HG02970 (cell line): ENCODE measurements at regions not wholly inside any gene's neighbourhood (a gene's known extent, or its start where the extent isn't known, plus 50 kb on each side); places are given as distances from the start of the nearest gene placed in this dataset.
"Not testable (repeated sequence)": the region's sequence is repeated elsewhere in the genome, so short reads cannot be mapped to it uniquely, and the experiment has no call there.

ENCODE experiments used
- ATAC-seq: cut with Tn5 transposase; IDR thresholded peaks from one replicate; pipeline ENCODE4 v1.9.1; 2021; ENCODE audit warnings: mild to moderate bottlenecking, moderate library complexity, moderate number of reproducible peaks; ENCODE audit not compliant: unreplicated experiment, low FRiP score

DNA sequence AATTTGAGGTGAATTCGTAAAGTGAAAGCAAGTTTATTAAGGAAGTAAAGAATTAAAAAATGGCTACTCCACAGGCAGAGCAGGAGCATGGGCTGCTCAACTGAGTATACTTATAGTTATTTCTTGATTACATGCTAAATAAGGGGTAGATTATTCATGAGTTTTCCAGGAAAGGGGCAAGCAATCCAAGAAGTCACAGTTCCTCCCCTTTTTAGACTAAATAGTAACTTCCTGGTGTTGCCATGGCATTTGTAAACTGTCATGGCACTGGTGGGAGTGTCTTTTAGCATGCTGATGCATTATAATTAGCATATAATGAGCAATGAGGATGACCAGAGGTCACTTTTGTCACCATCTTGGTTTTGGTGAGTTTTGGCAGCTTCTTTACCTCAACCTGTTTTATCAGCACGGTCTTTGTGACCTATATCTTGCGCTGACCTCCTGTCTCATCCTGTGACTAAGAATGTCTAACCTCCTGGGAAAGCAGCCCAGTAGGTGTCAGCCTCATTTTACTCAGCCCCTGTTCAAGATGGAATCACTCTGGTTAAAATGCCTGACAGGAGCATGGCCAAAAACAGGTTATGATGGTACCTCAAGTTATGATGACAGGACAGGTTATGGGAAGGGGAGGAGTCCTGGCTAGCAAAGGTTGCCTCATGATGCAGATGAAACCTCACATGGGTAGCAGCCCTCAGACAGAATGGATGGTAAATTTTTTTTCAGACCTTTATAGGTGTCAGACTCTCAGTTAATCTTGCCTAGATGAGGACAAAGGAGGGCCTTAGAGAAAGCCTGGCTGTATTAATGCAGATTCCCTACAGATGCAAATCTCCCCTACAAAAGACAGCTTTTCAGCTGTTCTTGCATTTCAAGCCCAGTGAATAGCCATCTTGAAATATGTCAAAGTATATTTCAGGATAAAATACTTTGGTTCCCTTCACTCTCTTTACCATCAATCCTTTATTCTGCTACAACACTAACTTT is 49.7 kb downstream of the SIPA1L2 start:
- ATAC-seq, result no peak

DNA sequence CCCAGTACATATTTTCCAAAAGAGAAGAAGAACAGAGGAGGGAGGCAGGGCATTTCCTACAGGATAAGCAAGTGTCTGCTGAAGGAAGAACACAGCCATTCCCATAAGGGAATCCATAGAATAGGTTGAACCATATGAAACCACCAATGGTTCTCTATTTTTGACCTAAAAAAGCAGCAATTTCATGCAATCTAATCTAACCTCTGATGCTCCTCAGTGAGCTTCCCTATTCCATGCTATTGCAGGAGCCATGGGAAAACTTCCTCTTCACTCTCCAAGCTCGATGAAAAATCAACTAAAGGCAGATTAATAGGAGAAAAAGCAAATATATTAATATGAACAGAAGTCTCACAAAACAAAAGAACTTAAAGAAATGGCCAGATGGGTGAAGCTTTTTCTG is 50.5 kb downstream of the SIPA1L2 start:
- no peak for ATAC-seq

DNA sequence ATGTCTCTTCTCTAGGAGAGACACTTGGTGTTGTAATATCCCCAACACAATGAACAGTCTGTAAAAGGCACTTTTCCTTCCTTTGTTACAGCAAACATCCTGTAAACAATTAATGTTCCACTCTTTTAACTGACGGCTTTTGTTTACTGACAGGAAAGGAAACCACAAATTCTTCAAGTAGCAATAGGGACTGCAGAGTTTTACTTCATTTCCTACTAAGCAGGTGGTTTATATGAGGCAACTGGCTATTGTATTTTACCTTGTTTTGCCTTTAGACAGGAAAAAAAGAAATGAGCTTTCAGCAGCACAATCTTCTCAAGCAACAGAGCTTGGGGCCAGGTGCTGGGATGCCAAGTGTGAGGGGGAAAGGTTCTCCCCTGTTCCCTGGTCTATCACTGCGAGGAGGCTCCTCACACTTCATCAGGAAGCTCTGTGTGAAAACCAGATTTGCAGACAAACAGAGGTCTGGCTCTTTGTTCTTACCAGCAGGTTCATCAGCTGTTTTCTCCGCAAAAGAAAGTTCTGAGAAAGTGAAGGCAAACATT is 51.2 kb downstream of the SIPA1L2 start:
- no peak for ATAC-seq

- ATAC-seq, result no peak
Measured at GRCh38 chr1:232577772-232578171, 52.2 kb downstream of the SIPA1L2 start.

- ATAC-seq, result no peak
Measured at GRCh38 chr1:232576537-232576936, 53.4 kb downstream of the SIPA1L2 start.

GRCh38 chr1:232575763-232576040 is 54.2 kb downstream of the SIPA1L2 start:
- no peak for ATAC-seq

- ATAC-seq, result no peak
Measured at GRCh38 chr1:232574889-232575762, 54.8 kb downstream of the SIPA1L2 start.

GRCh38 chr1:232574077-232574476 is 55.9 kb downstream of the SIPA1L2 start:
- ATAC-seq, result no peak

GRCh38 chr1:232571523-232571922 is 58.4 kb downstream of the SIPA1L2 start:
- ATAC-seq, result no peak

DNA sequence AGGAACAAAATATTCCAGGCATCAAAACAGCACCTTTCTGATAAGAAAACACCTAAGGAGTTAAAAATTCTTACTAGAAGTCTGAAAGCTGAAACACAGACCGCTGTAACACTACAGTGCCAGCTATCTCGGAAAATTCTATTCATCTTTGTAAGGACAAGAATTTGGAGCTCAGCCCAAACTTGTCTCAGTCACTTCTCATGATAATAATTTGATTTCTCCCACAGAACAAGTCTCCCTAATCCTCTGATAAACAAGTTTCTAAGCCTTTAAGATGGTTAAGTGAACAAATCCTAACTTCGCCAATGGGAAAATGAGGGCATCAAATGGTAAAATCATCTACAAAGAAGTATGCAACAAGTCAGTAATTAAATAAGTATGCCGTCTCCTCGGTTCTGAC is 59.9 kb downstream of the SIPA1L2 start:
- no peak for ATAC-seq

DNA sequence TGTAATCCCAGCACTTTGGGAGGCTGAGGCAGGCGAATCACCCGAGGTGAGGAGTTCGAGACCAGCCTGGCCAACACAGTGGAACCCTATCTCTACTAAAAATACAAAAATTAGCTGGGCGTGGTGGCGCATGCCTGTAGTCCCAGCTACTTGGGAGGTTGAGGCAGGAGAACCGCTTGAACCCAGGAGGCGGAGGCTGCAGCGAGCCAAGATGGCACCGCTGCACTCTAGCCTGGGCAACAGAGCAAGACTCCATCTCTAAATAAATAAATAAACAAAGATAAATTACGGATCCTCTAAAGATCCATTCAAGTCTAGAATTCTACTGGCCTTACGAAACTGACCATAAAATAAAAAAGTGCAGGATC is 60.4 kb downstream of the SIPA1L2 start:
- ATAC-seq, result not testable (repeated sequence)

- ATAC-seq, result no peak
Measured at GRCh38 chr1:232568906-232569553, 60.9 kb downstream of the SIPA1L2 start.

- no peak for ATAC-seq
Measured at GRCh38 chr1:232568331-232568852, 61.5 kb downstream of the SIPA1L2 start.

- ATAC-seq, result no peak
Measured at GRCh38 chr1:232566093-232566492, 63.8 kb downstream of the SIPA1L2 start.

- no peak for ATAC-seq
Measured at GRCh38 chr1:232562855-232563510, 67.0 kb downstream of the SIPA1L2 start.

DNA sequence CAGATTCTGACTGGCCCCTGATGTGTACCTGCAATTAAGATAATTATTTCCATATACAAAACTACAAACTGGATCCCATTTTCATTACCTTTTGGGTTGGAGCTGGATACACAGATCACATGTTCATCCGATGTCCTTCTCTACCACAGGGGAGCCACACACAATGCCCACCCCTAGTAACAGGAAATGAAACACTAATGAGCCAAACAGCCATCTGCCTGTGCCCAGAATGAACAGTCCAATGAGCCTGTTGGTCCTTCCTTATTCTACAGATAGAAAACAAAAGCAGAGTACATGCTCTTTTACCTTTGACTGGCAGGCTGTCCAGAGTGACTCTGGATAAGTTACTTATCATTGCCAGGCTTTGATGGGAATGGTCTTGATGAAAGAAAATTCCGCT is 68.6 kb downstream of the SIPA1L2 start:
- ATAC-seq, result no peak

DNA sequence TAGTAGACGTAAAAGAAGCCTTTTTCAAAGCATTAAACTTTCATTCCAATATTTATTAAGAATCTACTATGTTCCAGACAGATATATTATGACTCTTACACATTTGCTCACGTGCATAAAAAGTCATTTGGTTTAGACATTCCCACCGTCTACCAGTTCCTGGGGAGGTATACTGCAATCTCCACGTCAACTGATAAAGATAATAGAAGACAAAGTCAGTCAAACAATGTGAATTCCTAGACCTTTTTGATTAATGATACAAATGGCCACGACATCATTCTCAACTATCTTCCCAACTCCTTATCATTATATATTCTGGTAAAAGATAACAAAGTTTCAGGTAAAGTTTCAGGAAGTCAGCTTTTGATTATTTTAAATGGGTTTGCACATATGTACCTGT is 69.0 kb downstream of the SIPA1L2 start:
- no peak for ATAC-seq

DNA sequence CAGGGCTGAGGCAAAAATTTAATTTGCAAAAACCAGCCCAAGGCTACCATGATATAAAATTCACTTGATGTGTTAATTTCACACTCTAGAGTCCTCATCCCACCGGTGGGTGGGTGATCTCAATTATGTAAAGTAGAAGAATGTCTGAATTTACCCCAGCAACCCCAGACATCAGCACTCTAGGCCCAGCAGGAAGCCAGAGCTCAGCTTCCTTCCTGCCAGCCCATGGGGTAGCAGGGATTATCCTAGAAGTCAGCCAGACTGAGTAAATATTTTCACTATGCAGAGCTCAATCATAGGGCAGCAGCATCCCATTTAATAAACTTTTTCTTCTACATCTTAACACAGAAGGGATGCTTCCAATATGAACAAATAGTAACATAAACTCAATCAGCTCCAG is 71.0 kb downstream of the SIPA1L2 start:
- ATAC-seq, result no peak

GRCh38 chr1:232557502-232558191 is 72.3 kb downstream of the SIPA1L2 start:
- ATAC-seq, result no peak
